ENCODE measurements at regions not wholly inside any gene's neighbourhood (a gene's known extent, or its start where the extent isn't known, plus 50 kb on each side); places are given as distances from the start of the nearest gene placed in this dataset.

- peak overlapping the region in 3 of 4 donors; percentile 12 to 16 (median 16) for H3K4me3 ChIP-seq
- H3K27ac ChIP-seq: no peak overlapping the region
- DNase-seq: peak in 1 of 3 donors; percentile 49
- H3K36me3 ChIP-seq: no peaks in the 10 kb centered on the region
- no peak for TF ChIP-seq POLR2A (IDR thresholded peaks at IDR 0.05)
- TF ChIP-seq, protein P1, sequence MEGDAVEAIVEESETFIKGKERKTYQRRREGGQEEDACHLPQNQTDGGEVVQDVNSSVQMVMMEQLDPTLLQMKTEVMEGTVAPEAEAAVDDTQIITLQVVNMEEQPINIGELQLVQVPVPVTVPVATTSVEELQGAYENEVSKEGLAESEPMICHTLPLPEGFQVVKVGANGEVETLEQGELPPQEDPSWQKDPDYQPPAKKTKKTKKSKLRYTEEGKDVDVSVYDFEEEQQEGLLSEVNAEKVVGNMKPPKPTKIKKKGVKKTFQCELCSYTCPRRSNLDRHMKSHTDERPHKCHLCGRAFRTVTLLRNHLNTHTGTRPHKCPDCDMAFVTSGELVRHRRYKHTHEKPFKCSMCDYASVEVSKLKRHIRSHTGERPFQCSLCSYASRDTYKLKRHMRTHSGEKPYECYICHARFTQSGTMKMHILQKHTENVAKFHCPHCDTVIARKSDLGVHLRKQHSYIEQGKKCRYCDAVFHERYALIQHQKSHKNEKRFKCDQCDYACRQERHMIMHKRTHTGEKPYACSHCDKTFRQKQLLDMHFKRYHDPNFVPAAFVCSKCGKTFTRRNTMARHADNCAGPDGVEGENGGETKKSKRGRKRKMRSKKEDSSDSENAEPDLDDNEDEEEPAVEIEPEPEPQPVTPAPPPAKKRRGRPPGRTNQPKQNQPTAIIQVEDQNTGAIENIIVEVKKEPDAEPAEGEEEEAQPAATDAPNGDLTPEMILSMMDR (IDR thresholded peaks at IDR 0.05): no peak
- no peaks in the 10 kb centered on the region for H3K9me3 ChIP-seq
- H3K4me1 ChIP-seq: no peaks in the 10 kb centered on the region
- H3K27me3 ChIP-seq: no peaks in the 10 kb centered on the region
Measured at GRCh38 chr11:122556605-122557004, 98.9 kb upstream of the UBASH3B start.

- TF ChIP-seq, protein P1 (IDR thresholded peaks at IDR 0.05): no peak
- no peak for TF ChIP-seq POLR2A (IDR thresholded peaks at IDR 0.05)
- no peaks in the 10 kb centered on the region for H3K27me3 ChIP-seq
- no peaks in the 10 kb centered on the region for H3K4me1 ChIP-seq
- no peaks in the 10 kb centered on the region for H3K36me3 ChIP-seq
- no peak overlapping the region for H3K27ac ChIP-seq
- DNase-seq: no peak
- H3K9me3 ChIP-seq: peaks cover 0 to 6% (median 2%) of the 10 kb centered on the region in 4 donors
- H3K4me3 ChIP-seq: no peak overlapping the region
Measured at GRCh38 chr11:122538060-122538459, 117.5 kb upstream of the UBASH3B start.

GRCh38 chr11:122524898-122525297, 130.6 kb upstream of the UBASH3B start:
- DNase-seq: no peak
- no peaks in the 10 kb centered on the region for H3K4me1 ChIP-seq
- no peak overlapping the region for H3K27ac ChIP-seq
- no peaks in the 10 kb centered on the region for H3K9me3 ChIP-seq
- TF ChIP-seq, protein P1 (IDR thresholded peaks at IDR 0.05): no peak
- no peak for TF ChIP-seq POLR2A (IDR thresholded peaks at IDR 0.05)
- H3K27me3 ChIP-seq: no peaks in the 10 kb centered on the region
- no peak overlapping the region for H3K4me3 ChIP-seq
- no peaks in the 10 kb centered on the region for H3K36me3 ChIP-seq

GRCh38 chr11:122523846-122524805, 131.4 kb upstream of the UBASH3B start:
- Histone ChIP-seq H3K27ac (no peak overlapping the region), H3K4me1 (no peaks in the 10 kb centered on the region), H3K27me3 (no peaks in the 10 kb centered on the region), H3K36me3 (no peaks in the 10 kb centered on the region), H3K9me3 (no peaks in the 10 kb centered on the region), H3K4me3 (no peak overlapping the region)
- DNase-seq: no peak
- TF ChIP-seq POLR2A (IDR thresholded peaks at IDR 0.05): no peak
- TF ChIP-seq, protein P1 (IDR thresholded peaks at IDR 0.05): no peak

GRCh38 chr11:122521626-122522025, 133.9 kb upstream of the UBASH3B start:
- Histone ChIP-seq H3K27me3 (no peaks in the 10 kb centered on the region), H3K4me1 (no peaks in the 10 kb centered on the region), H3K27ac (no peak overlapping the region), H3K36me3 (no peaks in the 10 kb centered on the region), H3K9me3 (no peaks in the 10 kb centered on the region), H3K4me3 (no peak overlapping the region)
- no peak for DNase-seq
- no peak for TF ChIP-seq POLR2A (IDR thresholded peaks at IDR 0.05)
- TF ChIP-seq, protein P1 (IDR thresholded peaks at IDR 0.05): no peak
